ENCODE measurements at regions not wholly inside any gene's neighbourhood (a gene's known extent, or its start where the extent isn't known, plus 50 kb on each side); places are given as distances from the start of the nearest gene placed in this dataset.

- in situ Hi-C loops (cut with MboI; ENCODE audit: low sequenced_read_pairs): no loop called here
- no peak overlapping the region for H3K4ac ChIP-seq (ENCODE audit: low read depth, low read length)
Observed at GRCh38 chr3:7917443-7918151, 584.0 kb upstream of the LMCD1 start.

More at GRCh38 chr3:7917443-7918151, 584.0 kb upstream of the LMCD1 start:
- DNase-seq: no peak
- no peak overlapping the region for H3K9ac ChIP-seq (ENCODE audit: low read depth, low read length)
- H3K27ac ChIP-seq (ENCODE audit: insufficient read depth, low read length): no peak overlapping the region
- H2BK15ac ChIP-seq (ENCODE audit: low read depth, low read length): no peak overlapping the region
- no peaks in the 10 kb centered on the region for H3K4me1 ChIP-seq (ENCODE audit: control insufficient read depth, insufficient read depth, low read length)
- 0% methylated on average over 2 of the region's 4 CpGs; no CpG with 5 or more reads in 1 of the 2 experiments for WGBS, 2 experiments (ENCODE audit: extremely low coverage in 2 of 2, insufficient read length in 1 of 2)
- no peak for ATAC-seq (ENCODE audit: low read depth)
- no peak overlapping the region for H3K4me2 ChIP-seq (ENCODE audit: low read depth, low read length)
- H3K9me1 ChIP-seq (ENCODE audit: insufficient read depth, low read length): no peaks in the 10 kb centered on the region
- no peak overlapping the region for H3K18ac ChIP-seq (ENCODE audit: low read depth, low read length)
- no peak for TF ChIP-seq MAZ (IDR thresholded peaks at IDR 0.05; ENCODE audit: borderline replicate concordance, low read depth, low read length)
- TF ChIP-seq SMC3 (IDR thresholded peaks at IDR 0.05; ENCODE audit: low read depth, low read length): no peak
- TF ChIP-seq CTCF (conservative IDR thresholded peaks at IDR 0.05; ENCODE audit: low read depth, low read length): no peak
- no peak for TF ChIP-seq RCOR1 (IDR thresholded peaks at IDR 0.05; ENCODE audit: insufficient replicate concordance, low read length)
- no peak for TF ChIP-seq CEBPB (IDR thresholded peaks at IDR 0.05; ENCODE audit: low read depth, low read length)
- no peak for TF ChIP-seq MAFK (IDR thresholded peaks at IDR 0.05; ENCODE audit: low read depth, low read length)
- TF ChIP-seq NFE2L2 (IDR thresholded peaks at IDR 0.05; ENCODE audit: low read depth, low read length): no peak
- intact Hi-C loops (cut with micrococcal nuclease) (no loop called here), dilution Hi-C loops (cut with HindIII; ENCODE audit: low sequenced_read_pairs, unreplicated experiment) (no loop called here)
- no peak overlapping the region for H2AK9ac ChIP-seq (replicated peaks; ENCODE audit: low read depth, low read length, poor library complexity)
- ChIA-PET CTCF (no interaction called here), POLR2A (ENCODE audit: unreplicated experiment) (no interaction called here)
- H3K27me3 ChIP-seq (ENCODE audit: control insufficient read depth, insufficient read depth, low read length): no peaks in the 10 kb centered on the region
- no peak overlapping the region for H2BK120ac ChIP-seq (ENCODE audit: low read depth, low read length)
- H4K20me1 ChIP-seq (ENCODE audit: insufficient read depth, low read length): no peaks in the 10 kb centered on the region
- H4K91ac ChIP-seq (ENCODE audit: insufficient read depth, low read depth, low read length): no peak overlapping the region
- H3K14ac ChIP-seq (replicated peaks; ENCODE audit: low read depth, low read length): no peak overlapping the region
- no TSS peak for BruUV-seq (replicated peaks)
- no peaks in the 10 kb centered on the region for H3K79me1 ChIP-seq (ENCODE audit: low read depth in 1 of 2, low read length in 2 of 2)
- H3K4me3 ChIP-seq (ENCODE audit: insufficient read depth, low read depth, low read length): no peak overlapping the region
- no peak overlapping the region for H2BK20ac ChIP-seq (ENCODE audit: low read depth, low read length)
- H3K56ac ChIP-seq (ENCODE audit: extremely low read depth, insufficient read depth, low read length): no peak overlapping the region
- no peak overlapping the region for H2BK5ac ChIP-seq (ENCODE audit: low read depth, low read length, poor library complexity, severe bottlenecking)
- H3K9me3 ChIP-seq (ENCODE audit: control insufficient read depth, insufficient read depth, low read length): peaks cover 15% of the 10 kb centered on the region
- H2AFZ ChIP-seq (replicated peaks; ENCODE audit: low read length, poor library complexity): no peak overlapping the region
- no peak overlapping the region for H2AK5ac ChIP-seq (ENCODE audit: low read depth, low read length)
- no peaks in the 10 kb centered on the region for H3K36me3 ChIP-seq (ENCODE audit: control insufficient read depth, insufficient read depth, low read length)
- no peak overlapping the region for H4K5ac ChIP-seq (ENCODE audit: low read depth, low read length)
- no peak overlapping the region for H4K8ac ChIP-seq (ENCODE audit: low read depth in 2 of 2, low read length in 2 of 2)
- H3K23ac ChIP-seq (ENCODE audit: low read depth, low read length): no peak overlapping the region

All from IMR-90 (cell line).